D721Med (cell line): ENCODE measurements at regions not wholly inside any gene's neighbourhood (a gene's known extent, or its start where the extent isn't known, plus 50 kb on each side); places are given as distances from the start of the nearest gene placed in this dataset.

Experiments
- DNase-seq: peaks from one replicate; pipeline ENCODE4 v3.0.0; 2011; ENCODE audit warnings: low spot score; ENCODE audit not compliant: insufficient read length
- FAIRE-seq: peaks from 2 replicates; lab custom pipeline; 2011; peaks lifted over from hg19 to GRCh38; lab: Jason Lieb, UNC
- TF ChIP-seq, protein P1 (sequence below): IDR thresholded peaks from 2 replicates; pipeline ENCODE4 v1.5.1; 2012; ENCODE audit warnings: mild to moderate bottlenecking, control low read depth; ENCODE audit not compliant: insufficient read depth; ENCODE audit errors: missing control alignments

DNA sequence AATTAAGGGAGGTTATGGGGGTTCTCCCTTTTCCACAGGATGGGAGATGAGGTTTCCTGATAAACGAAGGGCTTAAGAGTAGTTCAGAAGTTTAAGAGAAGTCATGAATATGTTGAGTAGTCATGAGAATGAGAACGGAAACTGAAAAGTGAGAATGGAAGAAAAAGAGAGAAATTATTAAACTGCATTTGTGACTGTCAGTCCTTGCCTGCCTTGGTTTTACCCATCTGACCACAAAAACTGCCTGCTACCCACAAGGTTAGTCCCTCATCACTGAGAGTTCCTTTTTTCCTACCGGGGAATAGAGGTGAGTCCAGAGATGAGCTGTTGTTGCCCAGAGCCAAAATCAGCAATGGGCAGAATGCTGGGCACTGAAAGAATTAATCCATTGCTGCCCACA is 174.1 kb upstream of the BET1 start:
- DNase-seq (no peak), FAIRE-seq (no peak)
- TF ChIP-seq, protein P1, sequence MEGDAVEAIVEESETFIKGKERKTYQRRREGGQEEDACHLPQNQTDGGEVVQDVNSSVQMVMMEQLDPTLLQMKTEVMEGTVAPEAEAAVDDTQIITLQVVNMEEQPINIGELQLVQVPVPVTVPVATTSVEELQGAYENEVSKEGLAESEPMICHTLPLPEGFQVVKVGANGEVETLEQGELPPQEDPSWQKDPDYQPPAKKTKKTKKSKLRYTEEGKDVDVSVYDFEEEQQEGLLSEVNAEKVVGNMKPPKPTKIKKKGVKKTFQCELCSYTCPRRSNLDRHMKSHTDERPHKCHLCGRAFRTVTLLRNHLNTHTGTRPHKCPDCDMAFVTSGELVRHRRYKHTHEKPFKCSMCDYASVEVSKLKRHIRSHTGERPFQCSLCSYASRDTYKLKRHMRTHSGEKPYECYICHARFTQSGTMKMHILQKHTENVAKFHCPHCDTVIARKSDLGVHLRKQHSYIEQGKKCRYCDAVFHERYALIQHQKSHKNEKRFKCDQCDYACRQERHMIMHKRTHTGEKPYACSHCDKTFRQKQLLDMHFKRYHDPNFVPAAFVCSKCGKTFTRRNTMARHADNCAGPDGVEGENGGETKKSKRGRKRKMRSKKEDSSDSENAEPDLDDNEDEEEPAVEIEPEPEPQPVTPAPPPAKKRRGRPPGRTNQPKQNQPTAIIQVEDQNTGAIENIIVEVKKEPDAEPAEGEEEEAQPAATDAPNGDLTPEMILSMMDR, result no peak

DNA sequence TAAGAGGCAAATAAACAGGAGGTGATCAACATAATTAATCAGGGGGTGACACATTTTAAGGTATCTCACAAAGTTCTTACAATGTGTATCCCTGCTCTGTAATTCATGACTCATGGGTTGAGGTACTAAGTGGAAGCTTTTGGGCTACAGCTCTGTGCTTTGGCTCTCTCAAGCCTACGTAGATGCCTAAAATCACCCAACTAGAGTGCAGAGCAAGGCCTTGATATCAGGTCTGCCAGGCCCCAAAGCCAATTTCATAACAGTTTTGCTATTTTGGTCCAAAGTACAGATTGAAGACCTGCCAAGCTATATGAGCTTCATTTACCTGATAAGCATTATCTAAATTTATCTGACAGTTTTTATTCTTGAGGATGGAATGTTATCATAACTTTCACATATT is 175.3 kb upstream of the BET1 start:
- FAIRE-seq (no peak), DNase-seq (no peak)
- TF ChIP-seq, protein P1, result no peak

DNA sequence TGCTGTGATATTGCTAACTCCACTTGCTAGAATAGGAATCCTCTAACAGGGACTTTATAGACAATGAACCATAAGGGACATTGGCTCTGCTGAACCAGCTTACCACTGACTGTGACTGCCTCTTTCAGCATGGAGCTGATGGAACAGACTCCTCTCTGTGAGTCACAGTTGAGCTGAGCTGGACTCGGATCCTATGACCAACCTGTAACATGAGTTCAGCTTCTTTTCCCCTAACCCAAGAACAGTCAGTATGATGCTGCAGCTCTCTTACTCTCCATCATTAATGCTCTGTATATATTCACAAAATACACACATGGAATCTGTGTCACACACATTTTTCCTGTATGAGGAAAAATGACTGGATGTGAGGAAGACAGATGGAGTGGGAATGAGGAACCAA is 177.9 kb upstream of the BET1 start:
- no peak for FAIRE-seq
- no peak for DNase-seq

DNA sequence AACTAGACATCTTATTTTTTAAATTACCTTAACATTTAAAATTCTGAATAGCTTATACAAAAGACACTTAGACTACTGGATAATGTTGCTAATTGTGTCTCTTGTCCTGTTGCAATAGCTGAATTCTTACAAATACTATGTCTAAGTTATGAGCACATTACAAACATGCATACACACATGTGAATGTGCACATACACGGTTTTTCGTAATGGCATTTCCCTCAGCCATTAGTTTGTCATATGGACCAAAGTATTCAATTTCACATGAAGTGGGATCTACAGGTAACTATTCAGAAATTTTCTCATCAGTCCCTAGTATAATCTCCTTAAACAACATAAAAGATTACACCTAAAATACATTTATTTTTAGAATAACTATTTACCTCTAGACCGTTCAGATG is 178.6 kb upstream of the BET1 start:
- FAIRE-seq (no peak), DNase-seq (no peak)
- TF ChIP-seq, protein P1, result no peak

More for the DNA sequence above, 177.9 kb upstream of the BET1 start:
- TF ChIP-seq, protein P1, result no peak

DNA sequence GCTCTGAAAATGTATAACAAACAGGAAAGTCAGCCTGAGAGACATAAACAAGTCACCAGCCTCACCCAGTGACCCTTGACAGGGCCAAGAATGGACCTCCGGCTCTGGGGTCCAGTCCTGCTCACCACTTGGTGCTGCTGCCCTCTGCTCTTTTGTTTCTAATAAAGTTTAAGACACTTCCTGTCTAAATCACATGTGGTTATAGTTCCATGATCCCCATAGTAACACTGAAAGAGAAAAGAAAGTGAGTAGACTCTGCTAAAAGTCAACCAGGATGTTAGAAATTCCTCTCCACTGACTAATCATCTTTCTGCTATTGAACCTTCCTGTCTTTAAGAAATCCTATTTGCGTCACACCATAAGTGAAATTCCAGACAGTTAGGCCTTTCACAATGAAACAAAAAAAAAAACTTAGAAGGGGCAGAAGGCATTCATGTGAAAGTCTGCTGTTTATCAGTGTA is 179.2 kb upstream of the BET1 start:
- DNase-seq (no peak), FAIRE-seq (no peak)
- TF ChIP-seq, protein P1, result no peak

DNA sequence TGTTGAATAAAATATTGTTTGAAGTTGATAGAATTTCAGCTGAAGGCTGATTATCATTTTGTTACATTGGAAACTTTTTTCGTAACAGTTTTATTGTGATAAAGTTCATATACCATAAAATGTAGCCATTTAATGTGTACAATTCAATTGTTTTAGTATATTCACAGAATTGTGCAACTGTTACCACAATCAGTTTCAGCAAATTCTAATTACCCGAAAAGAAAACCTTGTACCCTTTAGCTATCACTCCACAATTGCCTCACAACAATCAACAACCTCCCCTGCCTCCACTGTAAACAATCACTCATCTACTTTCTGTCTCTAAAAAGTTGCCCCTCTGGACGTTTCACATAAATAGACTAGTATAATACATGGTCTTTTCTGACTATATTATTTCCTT is 179.7 kb upstream of the BET1 start:
- DNase-seq, result no peak
- no peak for FAIRE-seq
- TF ChIP-seq, protein P1, result no peak

DNA sequence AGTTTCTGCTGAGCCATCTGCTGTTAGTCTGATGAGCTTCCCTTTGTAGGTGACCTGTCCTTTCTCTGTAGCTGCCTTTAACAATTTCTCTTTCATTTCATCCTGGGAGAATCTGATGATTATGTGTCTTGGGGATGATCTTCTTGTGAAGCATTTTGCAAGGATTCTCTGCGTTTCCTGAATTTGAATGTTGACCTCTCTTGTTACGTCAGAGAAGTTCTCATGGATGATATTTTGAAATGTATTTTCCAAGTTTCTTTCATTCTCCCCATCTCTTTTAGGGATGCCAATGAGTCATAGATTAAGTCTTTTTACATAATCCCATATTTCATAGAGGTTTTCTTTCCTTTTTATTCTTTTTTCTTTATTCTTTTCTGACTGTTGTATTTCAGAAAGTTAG is 184.2 kb upstream of the BET1 start:
- DNase-seq (no peak), FAIRE-seq (no peak)
- TF ChIP-seq, protein P1, result no peak
